Hepatocyte (in vitro differentiated cells): ENCODE measurements at regions not wholly inside any gene's neighbourhood (a gene's known extent, or its start where the extent isn't known, plus 50 kb on each side); places are given as distances from the start of the nearest gene placed in this dataset.

ENCODE experiments used
- DNase-seq: peaks from one replicate; pipeline ENCODE4 v3.0.0-alpha.2; 2016; ENCODE audit warnings: low spot score
- H2AFZ ChIP-seq: fragments of 200-600 bp; sonication (generic); 2 replicates; pipeline ENCODE4 v1.6.0; 2016; ENCODE audit warnings: antibody characterized with exemption, mild to moderate bottlenecking
- H3K27ac ChIP-seq: fragments of 200-600 bp; sonication (generic); 2 replicates; pipeline ENCODE4 v1.5.1; 2016; ENCODE audit warnings: mild to moderate bottlenecking
- H3K27me3 ChIP-seq: fragments of 200-600 bp; sonication (generic); 2 replicates; pipeline ENCODE4 v1.6.1; 2016
- H3K36me3 ChIP-seq: fragments of 200-600 bp; sonication (generic); replicated peaks from 2 replicates; pipeline ENCODE4 v1.5.1; 2016; ENCODE audit warnings: low read depth; ENCODE audit not compliant: insufficient read depth
- H3K4me1 ChIP-seq: fragments of 200-600 bp; sonication (generic); 2 replicates; pipeline ENCODE4 v1.5.1; 2016; ENCODE audit warnings: mild to moderate bottlenecking, moderate library complexity; ENCODE audit not compliant: insufficient read depth
- H3K4me2 ChIP-seq: fragments of 200-600 bp; sonication (generic); 2 replicates; pipeline ENCODE4 v1.6.0; 2016
- H3K4me3 ChIP-seq: fragments of 200-600 bp; sonication (generic); 2 replicates; pipeline ENCODE4 v1.5.1; 2016; ENCODE audit warnings: mild to moderate bottlenecking
- H3K79me2 ChIP-seq: fragments of 200-600 bp; sonication (generic); 2 replicates; pipeline ENCODE4 v1.6.0; 2017; ENCODE audit warnings: mild to moderate bottlenecking
- H3K9me2 ChIP-seq: fragments of 200-600 bp; sonication (generic); replicated peaks from 2 replicates; pipeline ENCODE4 v1.6.0; 2017; ENCODE audit warnings: mild to moderate bottlenecking; ENCODE audit not compliant: insufficient read depth
- H3K9me3 ChIP-seq: fragments of 200-600 bp; sonication (generic); 2 replicates; pipeline ENCODE4 v1.5.1; 2016; ENCODE audit warnings: low read depth, mild to moderate bottlenecking
- H4K20me1 ChIP-seq: fragments of 200-600 bp; sonication (generic); 2 replicates; pipeline ENCODE4 v1.6.0; 2016; ENCODE audit warnings: mild to moderate bottlenecking; ENCODE audit not compliant: insufficient read depth, poor library complexity, severe bottlenecking
- CTCF ChIP-seq: fragments of 200-600 bp; sonication (generic); IDR thresholded peaks from 2 replicates; pipeline ENCODE4 v1.5.1; 2016; ENCODE audit warnings: antibody characterized with exemption, mild to moderate bottlenecking; ENCODE audit not compliant: poor library complexity
- EZH2 ChIP-seq: fragments of 200-600 bp; sonication (generic); IDR thresholded peaks from 2 replicates; pipeline ENCODE4 v1.6.1; 2016; ENCODE audit warnings: antibody characterized with exemption, mild to moderate bottlenecking, borderline replicate concordance
- EZH2phosphoT487 ChIP-seq: fragments of 200-600 bp; sonication (generic); IDR thresholded peaks from one replicate; pipeline ENCODE4 v1.6.1; 2018; ENCODE audit warnings: antibody characterized with exemption, mild to moderate bottlenecking, low read depth, moderate library complexity; ENCODE audit not compliant: unreplicated experiment, severe bottlenecking
- WGBS: methylation state at CpG from one replicate; pipeline ENCODE4 v1.1.6; 2016; ENCODE audit warnings: low lambda C conversion rate; ENCODE audit errors: missing lambda C conversion rate; 5-methylcytosine and 5-hydroxymethylcytosine counted together

- Histone ChIP-seq H3K4me2 (no peak overlapping the region), H3K27me3 (no peaks in the 10 kb centered on the region), H3K4me3 (no peak overlapping the region), H3K27ac (no peak overlapping the region), H3K36me3 (no peaks in the 10 kb centered on the region), H2AFZ (no peak overlapping the region), H3K4me1 (peaks cover 16% of the 10 kb centered on the region), H3K9me2 (no peaks in the 10 kb centered on the region), H4K20me1 (peaks cover 3% of the 10 kb centered on the region), H3K9me3 (no peaks in the 10 kb centered on the region), H3K79me2 (peaks cover 72% of the 10 kb centered on the region)
- no peak for DNase-seq
- WGBS: 88% methylated on average over 7 of the region's 7 CpGs
- TF ChIP-seq CTCF: no peak
- TF ChIP-seq EZH2: no peak
- TF ChIP-seq EZH2phosphoT487: no peak
Observed at GRCh38 chr17:77358801-77359200, 218.0 kb downstream of the SEC14L1 start.

GRCh38 chr17:77359236-77359635 is 218.5 kb downstream of the SEC14L1 start:
- Histone ChIP-seq H3K27me3 (no peaks in the 10 kb centered on the region), H3K9me3 (no peaks in the 10 kb centered on the region), H3K36me3 (no peaks in the 10 kb centered on the region), H3K4me2 (no peak overlapping the region), H3K4me3 (no peak overlapping the region), H3K4me1 (peaks cover 18% of the 10 kb centered on the region), H4K20me1 (peaks cover 3% of the 10 kb centered on the region), H3K9me2 (no peaks in the 10 kb centered on the region), H3K27ac (no peak overlapping the region), H2AFZ (no peak overlapping the region), H3K79me2 (peaks cover 74% of the 10 kb centered on the region)
- DNase-seq: no peak
- TF ChIP-seq CTCF (no peak), EZH2phosphoT487 (no peak), EZH2 (no peak)
- WGBS: 76% methylated on average over 2 of the region's 2 CpGs

GRCh38 chr17:77361986-77362620 is 221.3 kb downstream of the SEC14L1 start:
- no peaks in the 10 kb centered on the region for H3K9me3 ChIP-seq
- H4K20me1 ChIP-seq: no peaks in the 10 kb centered on the region
- no peak overlapping the region for H3K4me2 ChIP-seq
- peaks cover 41% of the 10 kb centered on the region for H3K4me1 ChIP-seq
- H3K27ac ChIP-seq: no peak overlapping the region
- no peak for DNase-seq
- peaks cover 72% of the 10 kb centered on the region for H3K79me2 ChIP-seq
- no peak overlapping the region for H2AFZ ChIP-seq
- H3K27me3 ChIP-seq: no peaks in the 10 kb centered on the region
- WGBS: 87% methylated on average over 8 of the region's 8 CpGs
- no peak for TF ChIP-seq EZH2
- no peak for TF ChIP-seq EZH2phosphoT487
- TF ChIP-seq CTCF: no peak
- H3K4me3 ChIP-seq: no peak overlapping the region
- no peaks in the 10 kb centered on the region for H3K9me2 ChIP-seq
- no peaks in the 10 kb centered on the region for H3K36me3 ChIP-seq

GRCh38 chr17:77363821-77364361 is 223.1 kb downstream of the SEC14L1 start:
- Histone ChIP-seq H3K4me2 (peak overlapping the region; percentile 27), H4K20me1 (no peaks in the 10 kb centered on the region), H3K4me1 (peaks cover 42% of the 10 kb centered on the region), H3K36me3 (no peaks in the 10 kb centered on the region), H3K9me2 (no peaks in the 10 kb centered on the region), H3K27me3 (no peaks in the 10 kb centered on the region), H3K4me3 (no peak overlapping the region), H3K79me2 (peaks cover 75% of the 10 kb centered on the region), H2AFZ (no peak overlapping the region), H3K9me3 (no peaks in the 10 kb centered on the region), H3K27ac (peak overlapping the region; percentile 62)
- peak; percentile 35 for DNase-seq
- TF ChIP-seq CTCF (no peak), EZH2phosphoT487 (no peak), EZH2 (no peak)
- WGBS: 61% methylated on average over 17 of the region's 17 CpGs
